ENCODE measurements at regions not wholly inside any gene's neighbourhood (a gene's known extent, or its start where the extent isn't known, plus 50 kb on each side); places are given as distances from the start of the nearest gene placed in this dataset.

DNA sequence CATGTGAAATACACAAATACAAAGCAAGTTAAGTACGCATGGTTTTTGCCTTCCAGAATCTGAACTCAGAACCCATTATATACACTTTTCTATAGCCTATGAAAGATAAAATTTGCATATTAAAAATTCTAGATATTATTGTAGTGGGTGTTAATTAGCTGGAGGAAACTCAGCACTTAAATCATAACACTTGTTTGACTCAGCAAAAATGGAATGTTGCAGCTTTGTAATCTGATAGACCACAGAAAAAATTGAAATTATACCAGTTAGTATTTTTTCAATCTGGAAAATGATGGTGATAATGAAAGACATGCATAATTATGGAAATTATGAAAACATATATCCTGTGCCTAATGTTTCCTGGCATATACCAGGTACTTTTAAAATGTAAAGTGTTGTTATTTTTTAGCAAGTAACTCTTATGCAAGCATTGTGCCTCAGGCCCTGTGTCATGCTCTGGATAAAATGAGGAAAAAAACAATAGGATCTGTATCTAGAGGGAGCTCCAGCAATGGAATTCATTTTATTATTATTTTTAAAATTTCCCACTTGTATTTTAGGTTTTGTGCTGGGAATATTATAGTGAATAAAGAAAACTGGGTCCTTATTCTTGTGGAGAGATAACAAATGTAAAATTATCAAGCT lies 490.4 kb upstream of the SEMA3A start:
- Histone ChIP-seq H3K27me3 (ENCODE audit: insufficient read depth) (no peaks in the 10 kb centered on the region), H3K4me1 (ENCODE audit: insufficient read depth) (no peaks in the 10 kb centered on the region), H3F3A (replicated peaks; ENCODE audit: low read depth) (no peaks in the 10 kb centered on the region), H3K79me2 (replicated peaks; ENCODE audit: insufficient read depth) (no peaks in the 10 kb centered on the region), H2AFZ (no peak overlapping the region), H4K20me1 (replicated peaks; ENCODE audit: insufficient read depth) (no peaks in the 10 kb centered on the region), H3K36me3 (ENCODE audit: insufficient read depth) (no peaks in the 10 kb centered on the region), H3K27ac (ENCODE audit: low read depth) (no peak overlapping the region), H3K4me2 (no peak overlapping the region), H3K9me2 (ENCODE audit: insufficient read depth) (no peaks in the 10 kb centered on the region), H3K4me3 (no peak overlapping the region)
- TF ChIP-seq, protein P1, sequence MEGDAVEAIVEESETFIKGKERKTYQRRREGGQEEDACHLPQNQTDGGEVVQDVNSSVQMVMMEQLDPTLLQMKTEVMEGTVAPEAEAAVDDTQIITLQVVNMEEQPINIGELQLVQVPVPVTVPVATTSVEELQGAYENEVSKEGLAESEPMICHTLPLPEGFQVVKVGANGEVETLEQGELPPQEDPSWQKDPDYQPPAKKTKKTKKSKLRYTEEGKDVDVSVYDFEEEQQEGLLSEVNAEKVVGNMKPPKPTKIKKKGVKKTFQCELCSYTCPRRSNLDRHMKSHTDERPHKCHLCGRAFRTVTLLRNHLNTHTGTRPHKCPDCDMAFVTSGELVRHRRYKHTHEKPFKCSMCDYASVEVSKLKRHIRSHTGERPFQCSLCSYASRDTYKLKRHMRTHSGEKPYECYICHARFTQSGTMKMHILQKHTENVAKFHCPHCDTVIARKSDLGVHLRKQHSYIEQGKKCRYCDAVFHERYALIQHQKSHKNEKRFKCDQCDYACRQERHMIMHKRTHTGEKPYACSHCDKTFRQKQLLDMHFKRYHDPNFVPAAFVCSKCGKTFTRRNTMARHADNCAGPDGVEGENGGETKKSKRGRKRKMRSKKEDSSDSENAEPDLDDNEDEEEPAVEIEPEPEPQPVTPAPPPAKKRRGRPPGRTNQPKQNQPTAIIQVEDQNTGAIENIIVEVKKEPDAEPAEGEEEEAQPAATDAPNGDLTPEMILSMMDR (conservative IDR thresholded peaks at IDR 0.05; ENCODE audit: low read depth in 2 of 2), result no peak
- TF ChIP-seq EZH2 (IDR thresholded peaks at IDR 0.05; ENCODE audit: low read depth, unreplicated experiment) (no peak), ZNF331 (CRISPR knock-in tag; IDR thresholded peaks at IDR 0.05; ENCODE audit: low read depth) (no peak)
- Mint-ChIP-seq H3K36me3 (ENCODE audit: low read depth) (no peaks in the 10 kb centered on the region), H3K4me1 (no peaks in the 10 kb centered on the region), H3K27me3 (ENCODE audit: insufficient read depth, low read depth, poor library complexity) (no peaks in the 10 kb centered on the region), H3K9me3 (no peaks in the 10 kb centered on the region), H3K4me3 (no peak overlapping the region), H3K27ac (no peak overlapping the region)
- DNase-seq (ENCODE audit: low spot score), result no peak
- no peak for ATAC-seq

DNA sequence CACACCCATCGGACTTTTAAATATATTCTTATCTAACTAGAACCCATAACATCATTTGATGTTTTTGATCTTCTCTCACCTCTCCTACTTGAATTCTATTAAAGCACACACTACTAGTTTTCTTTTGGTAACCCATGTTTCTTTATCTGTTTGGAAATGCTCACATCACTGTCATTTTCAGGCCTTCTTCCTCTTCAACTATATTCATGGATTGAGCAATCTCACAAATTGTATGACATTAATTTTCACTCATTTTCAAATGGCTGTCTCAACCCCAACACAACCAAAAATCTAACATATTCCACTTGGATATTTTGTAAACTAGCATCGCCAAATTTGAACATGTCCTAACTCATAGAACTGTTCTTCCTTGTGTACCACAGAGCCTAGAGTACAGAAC lies 488.0 kb upstream of the SEMA3A start:
- no peaks in the 10 kb centered on the region for H4K20me1 ChIP-seq (replicated peaks; ENCODE audit: insufficient read depth)
- Mint-ChIP-seq H3K4me1 (peaks cover under 1% of the 10 kb centered on the region; the same call in 1 of the 3 replicates), H3K36me3 (ENCODE audit: low read depth) (no peaks in the 10 kb centered on the region), H3K27me3 (ENCODE audit: insufficient read depth, low read depth, poor library complexity) (no peaks in the 10 kb centered on the region), H3K27ac (0 out of 2 replicates have a peak overlapping the region, but pooled peaks have one; percentile 21), H3K4me3 (no peak overlapping the region), H3K9me3 (no peaks in the 10 kb centered on the region)
- H2AFZ ChIP-seq, result no peak overlapping the region
- DNase-seq (ENCODE audit: low spot score) (no peak), ATAC-seq (no peak)
- H3K4me3 ChIP-seq, result no peak overlapping the region
- no peaks in the 10 kb centered on the region for H3K4me1 ChIP-seq (ENCODE audit: insufficient read depth)
- no peaks in the 10 kb centered on the region for H3K79me2 ChIP-seq (replicated peaks; ENCODE audit: insufficient read depth)
- no peak overlapping the region for H3K4me2 ChIP-seq
- H3K27me3 ChIP-seq (ENCODE audit: insufficient read depth), result no peaks in the 10 kb centered on the region
- no peaks in the 10 kb centered on the region for H3K36me3 ChIP-seq (ENCODE audit: insufficient read depth)
- no peaks in the 10 kb centered on the region for H3K9me2 ChIP-seq (ENCODE audit: insufficient read depth)
- H3F3A ChIP-seq (replicated peaks; ENCODE audit: low read depth), result no peaks in the 10 kb centered on the region
- H3K27ac ChIP-seq (ENCODE audit: low read depth), result no peak overlapping the region
- TF ChIP-seq, protein P2, sequence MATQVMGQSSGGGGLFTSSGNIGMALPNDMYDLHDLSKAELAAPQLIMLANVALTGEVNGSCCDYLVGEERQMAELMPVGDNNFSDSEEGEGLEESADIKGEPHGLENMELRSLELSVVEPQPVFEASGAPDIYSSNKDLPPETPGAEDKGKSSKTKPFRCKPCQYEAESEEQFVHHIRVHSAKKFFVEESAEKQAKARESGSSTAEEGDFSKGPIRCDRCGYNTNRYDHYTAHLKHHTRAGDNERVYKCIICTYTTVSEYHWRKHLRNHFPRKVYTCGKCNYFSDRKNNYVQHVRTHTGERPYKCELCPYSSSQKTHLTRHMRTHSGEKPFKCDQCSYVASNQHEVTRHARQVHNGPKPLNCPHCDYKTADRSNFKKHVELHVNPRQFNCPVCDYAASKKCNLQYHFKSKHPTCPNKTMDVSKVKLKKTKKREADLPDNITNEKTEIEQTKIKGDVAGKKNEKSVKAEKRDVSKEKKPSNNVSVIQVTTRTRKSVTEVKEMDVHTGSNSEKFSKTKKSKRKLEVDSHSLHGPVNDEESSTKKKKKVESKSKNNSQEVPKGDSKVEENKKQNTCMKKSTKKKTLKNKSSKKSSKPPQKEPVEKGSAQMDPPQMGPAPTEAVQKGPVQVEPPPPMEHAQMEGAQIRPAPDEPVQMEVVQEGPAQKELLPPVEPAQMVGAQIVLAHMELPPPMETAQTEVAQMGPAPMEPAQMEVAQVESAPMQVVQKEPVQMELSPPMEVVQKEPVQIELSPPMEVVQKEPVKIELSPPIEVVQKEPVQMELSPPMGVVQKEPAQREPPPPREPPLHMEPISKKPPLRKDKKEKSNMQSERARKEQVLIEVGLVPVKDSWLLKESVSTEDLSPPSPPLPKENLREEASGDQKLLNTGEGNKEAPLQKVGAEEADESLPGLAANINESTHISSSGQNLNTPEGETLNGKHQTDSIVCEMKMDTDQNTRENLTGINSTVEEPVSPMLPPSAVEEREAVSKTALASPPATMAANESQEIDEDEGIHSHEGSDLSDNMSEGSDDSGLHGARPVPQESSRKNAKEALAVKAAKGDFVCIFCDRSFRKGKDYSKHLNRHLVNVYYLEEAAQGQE (IDR thresholded peaks at IDR 0.05; ENCODE audit: unreplicated experiment), result no peak
- TF ChIP-seq ZNF114 (CRISPR knock-in tag; IDR thresholded peaks at IDR 0.05) (no peak), EZH2phosphoT487 (IDR thresholded peaks at IDR 0.05; ENCODE audit: unreplicated experiment) (no peak), STAT1 (IDR thresholded peaks at IDR 0.05; ENCODE audit: unreplicated experiment) (no peak)
- TF ChIP-seq, protein P3, sequence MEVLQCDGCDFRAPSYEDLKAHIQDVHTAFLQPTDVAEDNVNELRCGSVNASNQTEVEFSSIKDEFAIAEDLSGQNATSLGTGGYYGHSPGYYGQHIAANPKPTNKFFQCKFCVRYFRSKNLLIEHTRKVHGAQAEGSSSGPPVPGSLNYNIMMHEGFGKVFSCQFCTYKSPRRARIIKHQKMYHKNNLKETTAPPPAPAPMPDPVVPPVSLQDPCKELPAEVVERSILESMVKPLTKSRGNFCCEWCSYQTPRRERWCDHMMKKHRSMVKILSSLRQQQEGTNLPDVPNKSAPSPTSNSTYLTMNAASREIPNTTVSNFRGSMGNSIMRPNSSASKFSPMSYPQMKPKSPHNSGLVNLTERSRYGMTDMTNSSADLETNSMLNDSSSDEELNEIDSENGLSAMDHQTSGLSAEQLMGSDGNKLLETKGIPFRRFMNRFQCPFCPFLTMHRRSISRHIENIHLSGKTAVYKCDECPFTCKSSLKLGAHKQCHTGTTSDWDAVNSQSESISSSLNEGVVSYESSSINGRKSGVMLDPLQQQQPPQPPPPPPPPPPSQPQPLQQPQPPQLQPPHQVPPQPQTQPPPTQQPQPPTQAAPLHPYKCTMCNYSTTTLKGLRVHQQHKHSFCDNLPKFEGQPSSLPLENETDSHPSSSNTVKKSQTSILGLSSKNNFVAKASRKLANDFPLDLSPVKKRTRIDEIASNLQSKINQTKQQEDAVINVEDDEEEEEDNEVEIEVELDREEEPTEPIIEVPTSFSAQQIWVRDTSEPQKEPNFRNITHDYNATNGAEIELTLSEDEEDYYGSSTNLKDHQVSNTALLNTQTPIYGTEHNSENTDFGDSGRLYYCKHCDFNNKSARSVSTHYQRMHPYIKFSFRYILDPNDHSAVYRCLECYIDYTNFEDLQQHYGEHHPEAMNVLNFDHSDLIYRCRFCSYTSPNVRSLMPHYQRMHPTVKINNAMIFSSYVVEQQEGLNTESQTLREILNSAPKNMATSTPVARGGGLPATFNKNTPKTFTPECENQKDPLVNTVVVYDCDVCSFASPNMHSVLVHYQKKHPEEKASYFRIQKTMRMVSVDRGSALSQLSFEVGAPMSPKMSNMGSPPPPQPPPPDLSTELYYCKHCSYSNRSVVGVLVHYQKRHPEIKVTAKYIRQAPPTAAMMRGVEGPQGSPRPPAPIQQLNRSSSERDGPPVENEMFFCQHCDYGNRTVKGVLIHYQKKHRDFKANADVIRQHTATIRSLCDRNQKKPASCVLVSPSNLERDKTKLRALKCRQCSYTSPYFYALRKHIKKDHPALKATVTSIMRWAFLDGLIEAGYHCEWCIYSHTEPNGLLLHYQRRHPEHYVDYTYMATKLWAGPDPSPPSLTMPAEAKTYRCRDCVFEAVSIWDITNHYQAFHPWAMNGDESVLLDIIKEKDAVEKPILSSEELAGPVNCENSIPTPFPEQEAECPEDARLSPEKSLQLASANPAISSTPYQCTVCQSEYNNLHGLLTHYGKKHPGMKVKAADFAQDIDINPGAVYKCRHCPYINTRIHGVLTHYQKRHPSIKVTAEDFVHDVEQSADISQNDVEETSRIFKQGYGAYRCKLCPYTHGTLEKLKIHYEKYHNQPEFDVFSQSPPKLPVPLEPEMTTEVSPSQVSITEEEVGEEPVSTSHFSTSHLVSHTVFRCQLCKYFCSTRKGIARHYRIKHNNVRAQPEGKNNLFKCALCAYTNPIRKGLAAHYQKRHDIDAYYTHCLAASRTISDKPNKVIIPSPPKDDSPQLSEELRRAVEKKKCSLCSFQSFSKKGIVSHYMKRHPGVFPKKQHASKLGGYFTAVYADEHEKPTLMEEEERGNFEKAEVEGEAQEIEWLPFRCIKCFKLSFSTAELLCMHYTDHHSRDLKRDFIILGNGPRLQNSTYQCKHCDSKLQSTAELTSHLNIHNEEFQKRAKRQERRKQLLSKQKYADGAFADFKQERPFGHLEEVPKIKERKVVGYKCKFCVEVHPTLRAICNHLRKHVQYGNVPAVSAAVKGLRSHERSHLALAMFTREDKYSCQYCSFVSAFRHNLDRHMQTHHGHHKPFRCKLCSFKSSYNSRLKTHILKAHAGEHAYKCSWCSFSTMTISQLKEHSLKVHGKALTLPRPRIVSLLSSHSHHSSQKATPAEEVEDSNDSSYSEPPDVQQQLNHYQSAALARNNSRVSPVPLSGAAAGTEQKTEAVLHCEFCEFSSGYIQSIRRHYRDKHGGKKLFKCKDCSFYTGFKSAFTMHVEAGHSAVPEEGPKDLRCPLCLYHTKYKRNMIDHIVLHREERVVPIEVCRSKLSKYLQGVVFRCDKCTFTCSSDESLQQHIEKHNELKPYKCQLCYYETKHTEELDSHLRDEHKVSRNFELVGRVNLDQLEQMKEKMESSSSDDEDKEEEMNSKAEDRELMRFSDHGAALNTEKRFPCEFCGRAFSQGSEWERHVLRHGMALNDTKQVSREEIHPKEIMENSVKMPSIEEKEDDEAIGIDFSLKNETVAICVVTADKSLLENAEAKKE (CRISPR knock-in tag; IDR thresholded peaks at IDR 0.05), result no peak
- TF ChIP-seq, protein P4, sequence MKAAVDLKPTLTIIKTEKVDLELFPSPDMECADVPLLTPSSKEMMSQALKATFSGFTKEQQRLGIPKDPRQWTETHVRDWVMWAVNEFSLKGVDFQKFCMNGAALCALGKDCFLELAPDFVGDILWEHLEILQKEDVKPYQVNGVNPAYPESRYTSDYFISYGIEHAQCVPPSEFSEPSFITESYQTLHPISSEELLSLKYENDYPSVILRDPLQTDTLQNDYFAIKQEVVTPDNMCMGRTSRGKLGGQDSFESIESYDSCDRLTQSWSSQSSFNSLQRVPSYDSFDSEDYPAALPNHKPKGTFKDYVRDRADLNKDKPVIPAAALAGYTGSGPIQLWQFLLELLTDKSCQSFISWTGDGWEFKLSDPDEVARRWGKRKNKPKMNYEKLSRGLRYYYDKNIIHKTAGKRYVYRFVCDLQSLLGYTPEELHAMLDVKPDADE (IDR thresholded peaks at IDR 0.05), result no peak

Measured in GM23338 (cell line).